NCI-H1092 treated with DMSO at 0.1 percent for 48 hours (cell line): ENCODE measurements at regions not wholly inside any gene's neighbourhood (a gene's known extent, or its start where the extent isn't known, plus 50 kb on each side); places are given as distances from the start of the nearest gene placed in this dataset.

Source experiments
- DNase-seq: peaks from one replicate; lab custom pipeline; 2025; lab: John Stamatoyannopoulos, UW

- DNase-seq = no peak
Measured at GRCh38 chr3:111476701-111477100, 65.3 kb upstream of the CD96 start.

- DNase-seq = no peak
Measured at GRCh38 chr3:111480091-111480490, 61.9 kb upstream of the CD96 start.

GRCh38 chr3:111481551-111481950, 60.4 kb upstream of the CD96 start:
- DNase-seq = no peak

- no peak for DNase-seq
Measured at GRCh38 chr3:111482574-111482973, 59.4 kb upstream of the CD96 start.

GRCh38 chr3:111485086-111485485, 56.9 kb upstream of the CD96 start:
- DNase-seq = no peak
